ENCODE measurements at regions not wholly inside any gene's neighbourhood (a gene's known extent, or its start where the extent isn't known, plus 50 kb on each side); places are given as distances from the start of the nearest gene placed in this dataset.

DNA sequence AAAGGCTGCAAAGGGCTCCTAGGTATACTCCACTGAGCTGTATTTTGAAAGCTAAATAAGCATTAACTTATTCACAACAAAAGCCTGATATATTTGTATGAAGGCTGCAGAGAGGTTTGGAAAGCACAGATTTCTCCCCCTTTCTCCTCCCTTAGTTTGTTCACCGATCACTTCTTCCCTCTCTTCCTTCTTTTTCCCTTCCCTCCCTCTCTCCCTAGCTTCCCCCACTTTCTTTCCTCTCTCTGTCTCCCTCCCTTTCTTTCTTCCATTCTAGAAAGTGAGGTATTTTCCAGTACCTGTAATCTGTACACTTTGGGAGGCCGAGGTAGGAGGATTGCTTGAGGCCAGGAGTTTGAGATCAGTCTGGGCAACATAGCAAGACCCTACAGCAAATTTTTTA, 62.1 kb downstream of the HHEX start:
- WGBS, 5 donors: 90 to 98% (median 96%) methylated on average over 2 of the region's 2 CpGs
- no peaks in the 10 kb centered on the region for H3K36me3 ChIP-seq
- H3K9me3 ChIP-seq: no peaks in the 10 kb centered on the region
- intact Hi-C loops (cut with DNase I; ENCODE audit: low total_unique reads): no loop called here
- H3K27ac ChIP-seq: no peak overlapping the region
- peaks cover 19 to 63% (median 36%) of the 10 kb centered on the region in 6 donors for H3K4me1 ChIP-seq
- H3K4me3 ChIP-seq: no peak overlapping the region
- no peaks in the 10 kb centered on the region for H3K27me3 ChIP-seq (replicated peaks in 1 of 7)
- TF ChIP-seq, protein P1, sequence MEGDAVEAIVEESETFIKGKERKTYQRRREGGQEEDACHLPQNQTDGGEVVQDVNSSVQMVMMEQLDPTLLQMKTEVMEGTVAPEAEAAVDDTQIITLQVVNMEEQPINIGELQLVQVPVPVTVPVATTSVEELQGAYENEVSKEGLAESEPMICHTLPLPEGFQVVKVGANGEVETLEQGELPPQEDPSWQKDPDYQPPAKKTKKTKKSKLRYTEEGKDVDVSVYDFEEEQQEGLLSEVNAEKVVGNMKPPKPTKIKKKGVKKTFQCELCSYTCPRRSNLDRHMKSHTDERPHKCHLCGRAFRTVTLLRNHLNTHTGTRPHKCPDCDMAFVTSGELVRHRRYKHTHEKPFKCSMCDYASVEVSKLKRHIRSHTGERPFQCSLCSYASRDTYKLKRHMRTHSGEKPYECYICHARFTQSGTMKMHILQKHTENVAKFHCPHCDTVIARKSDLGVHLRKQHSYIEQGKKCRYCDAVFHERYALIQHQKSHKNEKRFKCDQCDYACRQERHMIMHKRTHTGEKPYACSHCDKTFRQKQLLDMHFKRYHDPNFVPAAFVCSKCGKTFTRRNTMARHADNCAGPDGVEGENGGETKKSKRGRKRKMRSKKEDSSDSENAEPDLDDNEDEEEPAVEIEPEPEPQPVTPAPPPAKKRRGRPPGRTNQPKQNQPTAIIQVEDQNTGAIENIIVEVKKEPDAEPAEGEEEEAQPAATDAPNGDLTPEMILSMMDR (IDR thresholded peaks at IDR 0.05 in 8 of 11, conservative IDR thresholded peaks at IDR 0.05 in 3 of 11): no peak
- TF ChIP-seq POLR2AphosphoS5 (IDR thresholded peaks at IDR 0.05): no peak
- DNase-seq: no peak

DNA sequence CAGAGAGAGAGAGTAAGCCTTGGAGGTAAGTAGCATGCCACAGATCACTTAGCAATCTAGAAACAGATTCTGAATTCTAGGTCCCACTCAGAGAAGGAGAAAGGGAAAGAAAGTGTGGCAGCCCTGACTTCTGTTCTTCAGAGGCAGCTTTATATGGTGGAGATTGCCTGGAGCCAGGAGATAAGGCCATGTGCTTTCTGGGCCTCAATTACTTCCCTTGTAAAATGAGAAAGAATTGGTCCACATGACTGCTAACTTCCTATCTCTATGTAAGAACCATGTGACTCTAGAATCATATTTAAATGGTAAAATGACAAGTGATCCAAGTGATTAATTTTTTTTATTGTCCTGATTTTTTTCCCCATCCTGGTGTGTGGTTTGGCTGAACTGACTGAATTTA, 64.1 kb downstream of the HHEX start:
- DNase-seq: no peak
- TF ChIP-seq POLR2AphosphoS5 (IDR thresholded peaks at IDR 0.05): no peak
- TF ChIP-seq POLR2A (IDR thresholded peaks at IDR 0.05): no peak
- TF ChIP-seq, protein P1 (IDR thresholded peaks at IDR 0.05 in 8 of 11, conservative IDR thresholded peaks at IDR 0.05 in 3 of 11): no peak
- Histone ChIP-seq H3K9me3 (no peaks in the 10 kb centered on the region), H3K4me3 (no peak overlapping the region), H3K4me1 (peaks cover 23 to 65% (median 40%) of the 10 kb centered on the region in 6 donors), H3K27ac (no peak overlapping the region), H3K27me3 (replicated peaks in 1 of 7) (no peaks in the 10 kb centered on the region), H3K36me3 (no peaks in the 10 kb centered on the region)
- intact Hi-C loops (cut with DNase I; ENCODE audit: low total_unique reads): no loop called here

- no peak for TF ChIP-seq POLR2A (IDR thresholded peaks at IDR 0.05)
- TF ChIP-seq, protein P1 (IDR thresholded peaks at IDR 0.05 in 8 of 11, conservative IDR thresholded peaks at IDR 0.05 in 3 of 11): no peak
- TF ChIP-seq POLR2AphosphoS5 (IDR thresholded peaks at IDR 0.05): no peak
- WGBS, 5 donors: 42 to 64% (median 53%) methylated on average over 2 of the region's 2 CpGs
- Histone ChIP-seq H3K4me3 (peak overlapping the region in 1 of 8 donors; percentile 32), H3K9me3 (no peaks in the 10 kb centered on the region), H3K27me3 (replicated peaks in 1 of 7) (no peaks in the 10 kb centered on the region), H3K4me1 (peaks cover 23 to 75% (median 48%) of the 10 kb centered on the region in 6 donors), H3K27ac (peak overlapping the region; percentile 66 to 89 (median 86)), H3K36me3 (no peaks in the 10 kb centered on the region)
- intact Hi-C loops (cut with DNase I; ENCODE audit: low total_unique reads): no loop called here
- DNase-seq: no peak
Observed at GRCh38 chr10:92755725-92756124, 66.0 kb downstream of the HHEX start.

GRCh38 chr10:92756201-92757065, 66.7 kb downstream of the HHEX start:
- H3K9me3 ChIP-seq: no peaks in the 10 kb centered on the region
- no peaks in the 10 kb centered on the region for H3K36me3 ChIP-seq
- WGBS, 5 donors: 20 to 32% (median 24%) methylated on average over 10 of the region's 10 CpGs
- TF ChIP-seq POLR2AphosphoS5 (IDR thresholded peaks at IDR 0.05): peak in 1 of 3 donors; percentile 67
- TF ChIP-seq, protein P1 (IDR thresholded peaks at IDR 0.05 in 8 of 11, conservative IDR thresholded peaks at IDR 0.05 in 3 of 11): no peak
- peak in 1 of 3 donors; percentile 20 for TF ChIP-seq POLR2A (IDR thresholded peaks at IDR 0.05)
- peak overlapping the region in 4 of 8 donors; percentile 3 to 32 (median 8) for H3K4me3 ChIP-seq
- H3K27me3 ChIP-seq (replicated peaks in 1 of 7): no peaks in the 10 kb centered on the region
- intact Hi-C loops (cut with DNase I; ENCODE audit: low total_unique reads): no loop called here
- no peak for DNase-seq
- H3K4me1 ChIP-seq: peaks cover 23 to 75% (median 49%) of the 10 kb centered on the region in 6 donors
- peak overlapping the region; percentile 66 to 89 (median 86) for H3K27ac ChIP-seq

Data from spleen (tissue), 11 donors.